GM12878 (cell line): ENCODE measurements at regions not wholly inside any gene's neighbourhood (a gene's known extent, or its start where the extent isn't known, plus 50 kb on each side); places are given as distances from the start of the nearest gene placed in this dataset.

ENCODE experiments used
- ATAC-seq: fragments of 200-7000 bp; cut with Tn5 transposase; 3 replicates; pipeline ENCODE4 v1.9.1; 2020; ENCODE audit warnings: mild to moderate bottlenecking, moderate library complexity
- BruUV-seq: library from RNA; stranded (reverse); fragments of 400-500 nt; replicated peaks from 2 replicates; lab custom pipeline; 2021; lab: Mats Ljungman, UMichigan
- CTCF ChIA-PET: fragments of 300-600 bp; sonication (Branson Sonifier 250); formaldehyde crosslinking; extraction: SDS; loops from one replicate; lab custom pipeline; 2021; ENCODE audit warnings: inconsistent platforms; lab: Yijun Ruan, JAX
- POLR2A ChIA-PET: fragments of 350-600 bp; formaldehyde crosslinking; extraction: SDS; loops from one replicate; lab custom pipeline; 2021; ENCODE audit warnings: inconsistent platforms; lab: Charles Lee
- RAD21 ChIA-PET: fragments of 300-600 bp; sonication (Branson Sonifier 250); formaldehyde crosslinking; loops from one replicate; lab custom pipeline; 2023; ENCODE audit warnings: antibody characterized with exemption; ENCODE audit not compliant: unreplicated experiment; lab: Charles Lee
- SMC1A ChIA-PET: fragments of 300-600 bp; sonication (Branson Sonifier 250); formaldehyde crosslinking; loops from one replicate; lab custom pipeline; 2023; ENCODE audit not compliant: unreplicated experiment, uncharacterized antibody; lab: Charles Lee
- DNase-seq: peaks from one replicate; pipeline ENCODE4 v3.0.0-alpha.2; 2011; ENCODE audit warnings: low read depth, low spot score
- FAIRE-seq: peaks from 3 replicates; lab custom pipeline; 2011; peaks lifted over from hg19 to GRCh38; lab: Jason Lieb, UNC
- H2AFZ ChIP-seq: 2 replicates; pipeline ENCODE4 v1.6.0; 2011; ENCODE audit warnings: low read depth, low read length, control low read depth; ENCODE audit not compliant: control insufficient read depth
- H3K27ac ChIP-seq: 2 replicates; pipeline ENCODE4 v1.5.1; 2011; ENCODE audit warnings: control low read depth; ENCODE audit not compliant: control insufficient read depth, insufficient read depth
- H3K27me3 ChIP-seq, 2 experiments: replicated peaks in 1 of 2; 2 replicates each; pipeline versions ENCODE4 v1.6.0 to v1.6.1; 2011; ENCODE audit warnings: low read length in 1 of 2; ENCODE audit not compliant: control insufficient read depth in 2 of 2, insufficient read depth in 2 of 2
- H3K36me3 ChIP-seq, 2 experiments: 2 replicates each; pipeline ENCODE4 v1.5.1; 2011; ENCODE audit warnings: low read length in 1 of 2; ENCODE audit not compliant: control insufficient read depth in 2 of 2, insufficient read depth in 2 of 2
- H3K4me1 ChIP-seq: 2 replicates; pipeline ENCODE4 v1.6.1; 2011; ENCODE audit warnings: mild to moderate bottlenecking, low read length, moderate library complexity, mixed read lengths; ENCODE audit not compliant: control insufficient read depth, insufficient read depth
- H3K4me2 ChIP-seq: 2 replicates; pipeline ENCODE4 v1.6.0; 2011; ENCODE audit warnings: control low read depth; ENCODE audit not compliant: control insufficient read depth, insufficient read depth
- H3K4me3 ChIP-seq: fragments of 200-600 bp; sonication (generic); 2 replicates; pipeline ENCODE4 v1.5.1; 2016
- H3K79me2 ChIP-seq: 2 replicates; pipeline ENCODE4 v1.6.0; 2011; ENCODE audit warnings: low read length; ENCODE audit not compliant: control insufficient read depth, insufficient read depth
- H3K9ac ChIP-seq: 2 replicates; pipeline ENCODE4 v1.8.0; 2011; ENCODE audit warnings: low read length, control low read depth, mixed read lengths; ENCODE audit not compliant: control insufficient read depth, insufficient read depth
- H3K9me3 ChIP-seq: replicated peaks from 3 replicates; pipeline ENCODE4 v1.5.1; 2011; ENCODE audit warnings: mild to moderate bottlenecking, low read length; ENCODE audit not compliant: control insufficient read depth, insufficient read depth
- H4K20me1 ChIP-seq: 2 replicates; pipeline ENCODE4 v1.6.0; 2011; ENCODE audit not compliant: control insufficient read depth, insufficient read depth
- CTCF ChIP-seq, 3 experiments: IDR thresholded peaks in 2 of 3; conservative IDR thresholded peaks in 1 of 3; 2 replicates each; pipeline ENCODE4 v1.5.1; 2011; ENCODE audit warnings: low read depth in 3 of 3, low read length in 3 of 3, mild to moderate bottlenecking in 3 of 3, control low read depth in 2 of 3, moderate library complexity in 2 of 3, inconsistent platforms in 1 of 3, mixed read lengths in 1 of 3; ENCODE audit not compliant: control insufficient read depth in 2 of 3, insufficient read depth in 1 of 3; ENCODE audit errors: extremely low read depth in 1 of 3
- CUX1 ChIP-seq: IDR thresholded peaks from 2 replicates; pipeline ENCODE4 v1.6.1; 2012; ENCODE audit warnings: improper control_type of control experiment, low read depth, low read length; ENCODE audit not compliant: insufficient replicate concordance
- E2F8 ChIP-seq: fragments of 450-650 bp; IDR thresholded peaks from 2 replicates; pipeline ENCODE4 v1.6.1; 2018; ENCODE audit warnings: mild to moderate bottlenecking, low read depth, moderate library complexity; ENCODE audit not compliant: partially characterized antibody
- EGR1 ChIP-seq, 2 experiments: IDR thresholded peaks; 1 replicate in 1 of 2; 2 replicates in 1 of 2; pipeline ENCODE4 v1.6.1; 2011 to 2012; ENCODE audit warnings: low read depth in 2 of 2, low read length in 2 of 2, borderline replicate concordance in 1 of 2, mild to moderate bottlenecking in 1 of 2, moderate library complexity in 1 of 2
- HCFC1 ChIP-seq: fragments of 150-350 bp; IDR thresholded peaks from 2 replicates; pipeline ENCODE4 v1.6.1; 2014; ENCODE audit warnings: low read length
- HDGF ChIP-seq: fragments of 450-650 bp; IDR thresholded peaks from 2 replicates; pipeline ENCODE4 v1.6.1; 2016; ENCODE audit warnings: antibody characterized with exemption
- KDM1A ChIP-seq: fragments of 200-600 bp; sonication (generic); IDR thresholded peaks from 2 replicates; pipeline ENCODE4 v1.6.1; 2016; ENCODE audit warnings: borderline replicate concordance
- LARP7 ChIP-seq: fragments of 450-650 bp; IDR thresholded peaks from 2 replicates; pipeline ENCODE4 v1.6.1; 2017; ENCODE audit warnings: mild to moderate bottlenecking
- POU2F2 ChIP-seq: IDR thresholded peaks from 3 replicates; pipeline ENCODE4 v1.6.1; 2011; ENCODE audit warnings: low read depth, mild to moderate bottlenecking, low read length, borderline replicate concordance
- RELB ChIP-seq: fragments of 450-650 bp; IDR thresholded peaks from 2 replicates; pipeline ENCODE4 v1.6.1; 2017; ENCODE audit warnings: low read depth, mild to moderate bottlenecking, moderate library complexity
- SMC3 ChIP-seq: IDR thresholded peaks from 2 replicates; pipeline ENCODE4 v1.6.1; 2011; ENCODE audit warnings: low read length, improper control_type of control experiment, borderline replicate concordance
- YBX1 ChIP-seq: fragments of 450-650 bp; IDR thresholded peaks from 2 replicates; pipeline ENCODE4 v1.6.1; 2016; ENCODE audit warnings: antibody characterized with exemption
- WGBS: methylation state at CpG from one replicate; pipeline ENCODE4 v1.1.6; 2016; ENCODE audit warnings: low lambda C conversion rate; ENCODE audit not compliant: insufficient replicate concordance, insufficient coverage; ENCODE audit errors: missing lambda C conversion rate; 5-methylcytosine and 5-hydroxymethylcytosine counted together
- in situ Hi-C: fragments of 300-500 bp; cut with MboI; formaldehyde crosslinking; loops from 9 replicates; pipeline ENCODE4 v1.14.3; 2018; ENCODE audit warnings: mixed read lengths
- intact Hi-C: fragments of 100-400 bp; cut with micrococcal nuclease; formaldehyde crosslinking; loops from one replicate; pipeline ENCODE4 v1.14.2; 2022; ENCODE audit not compliant: unreplicated experiment

- POLR2A ChIA-PET, result no interaction called here
- 54% methylated on average over 1 of the region's 1 CpG for WGBS
- in situ Hi-C loops, result no loop called here
These were observed 167.9 kb upstream of the IRF2BP2 start for GRCh38 chr1:234777856-234778220.

More at GRCh38 chr1:234777856-234778220, 167.9 kb upstream of the IRF2BP2 start:
- DNase-seq (no peak), FAIRE-seq (no peak), ATAC-seq (no peak)
- Histone ChIP-seq H3K4me3 (no peak overlapping the region), H3K27ac (no peak overlapping the region), H3K36me3 (no peaks in the 10 kb centered on the region), H3K27me3 (peaks cover 26 to 27% of the 10 kb centered on the region in 2 experiments), H3K9me3 (no peaks in the 10 kb centered on the region; the same call in 1 of the 3 replicates), H3K4me2 (no peak overlapping the region), H4K20me1 (peaks cover 17% of the 10 kb centered on the region), H3K9ac (no peak overlapping the region), H3K79me2 (no peaks in the 10 kb centered on the region), H3K4me1 (peaks cover 5% of the 10 kb centered on the region), H2AFZ (no peak overlapping the region)
- intact Hi-C loops, result no loop called here
- TF ChIP-seq RELB (no peak), EGR1 (IDR thresholded peaks at IDR 0.05; ENCODE audit: borderline replicate concordance in 1 of 2, low read depth in 2 of 2, low read length in 2 of 2) (no peak), KDM1A (no peak), HDGF (no peak), HCFC1 (no peak), POU2F2 (no peak), CUX1 (no peak), SMC3 (no peak), CTCF (IDR thresholded peaks at IDR 0.05 in 2 of 3, conservative IDR thresholded peaks at IDR 0.05 in 1 of 3; ENCODE audit: control insufficient read depth in 2 of 3, extremely low read depth in 1 of 3, insufficient read depth in 1 of 3, low read depth in 3 of 3, low read length in 3 of 3) (no peak), E2F8 (no peak), YBX1 (no peak), LARP7 (no peak)
- ChIA-PET CTCF (no interaction called here), RAD21 (interaction anchor here (1.1 to 13.1 kb wide), 2 partner anchors 65 to 306 kb away, joined by 4 to 155 read pairs; no protein-coding TSS in a partner anchor), SMC1A (interaction anchor here (0.8 to 10.1 kb wide), 2 partner anchors 52 to 62 kb away, joined by 4 to 143 read pairs; no protein-coding TSS in a partner anchor)
- no TSS peak for BruUV-seq
